ENCODE measurements at regions not wholly inside any gene's neighbourhood (a gene's known extent, or its start where the extent isn't known, plus 50 kb on each side); places are given as distances from the start of the nearest gene placed in this dataset.

GRCh38 chr3:139756529-139757103, 78.8 kb upstream of the NMNAT3 start:
- TF ChIP-seq FOXP2 (optimal IDR thresholded peaks at IDR 0.05; ENCODE audit: borderline replicate concordance, extremely low read depth, extremely low read length, insufficient read depth) (no peak), TAF1 (IDR thresholded peaks at IDR 0.05; ENCODE audit: borderline replicate concordance, insufficient read depth, low read length) (no peak), SIN3A (IDR thresholded peaks at IDR 0.05; ENCODE audit: borderline replicate concordance, insufficient read depth, low read length) (no peak), POLR2AphosphoS5 (IDR thresholded peaks at IDR 0.05; ENCODE audit: low read depth, low read length) (no peak), REST (IDR thresholded peaks at IDR 0.05; ENCODE audit: insufficient read depth in 1 of 2, low read depth in 2 of 2, low read length in 2 of 2) (no peak)

- no peak for TF ChIP-seq REST (IDR thresholded peaks at IDR 0.05; ENCODE audit: insufficient read depth in 1 of 2, low read depth in 2 of 2, low read length in 2 of 2)
- no peak for TF ChIP-seq POLR2AphosphoS5 (IDR thresholded peaks at IDR 0.05; ENCODE audit: low read depth, low read length)
These were observed 77.8 kb upstream of the NMNAT3 start for GRCh38 chr3:139755551-139755950.

GRCh38 chr3:139751789-139752188, 74.0 kb upstream of the NMNAT3 start:
- TF ChIP-seq REST (IDR thresholded peaks at IDR 0.05; ENCODE audit: insufficient read depth in 1 of 2, low read depth in 2 of 2, low read length in 2 of 2) (no peak), FOXP2 (optimal IDR thresholded peaks at IDR 0.05; ENCODE audit: borderline replicate concordance, extremely low read depth, extremely low read length, insufficient read depth) (no peak), SIN3A (IDR thresholded peaks at IDR 0.05; ENCODE audit: borderline replicate concordance, insufficient read depth, low read length) (no peak), TAF1 (IDR thresholded peaks at IDR 0.05; ENCODE audit: borderline replicate concordance, insufficient read depth, low read length) (no peak), POLR2AphosphoS5 (IDR thresholded peaks at IDR 0.05; ENCODE audit: low read depth, low read length) (no peak)

- TF ChIP-seq SIN3A (IDR thresholded peaks at IDR 0.05; ENCODE audit: borderline replicate concordance, insufficient read depth, low read length): no peak
- TF ChIP-seq FOXP2 (optimal IDR thresholded peaks at IDR 0.05; ENCODE audit: borderline replicate concordance, extremely low read depth, extremely low read length, insufficient read depth): no peak
- TF ChIP-seq REST (IDR thresholded peaks at IDR 0.05; ENCODE audit: insufficient read depth in 1 of 2, low read depth in 2 of 2, low read length in 2 of 2): no peak
- no peak for TF ChIP-seq TAF1 (IDR thresholded peaks at IDR 0.05; ENCODE audit: borderline replicate concordance, insufficient read depth, low read length)
- no peak for TF ChIP-seq POLR2AphosphoS5 (IDR thresholded peaks at IDR 0.05; ENCODE audit: low read depth, low read length)
These were observed 68.7 kb upstream of the NMNAT3 start for GRCh38 chr3:139746481-139746880.

- TF ChIP-seq POLR2AphosphoS5 (IDR thresholded peaks at IDR 0.05; ENCODE audit: low read depth, low read length): no peak
- no peak for TF ChIP-seq FOXP2 (optimal IDR thresholded peaks at IDR 0.05; ENCODE audit: borderline replicate concordance, extremely low read depth, extremely low read length, insufficient read depth)
- TF ChIP-seq TAF1 (IDR thresholded peaks at IDR 0.05; ENCODE audit: borderline replicate concordance, insufficient read depth, low read length): no peak
- TF ChIP-seq SIN3A (IDR thresholded peaks at IDR 0.05; ENCODE audit: borderline replicate concordance, insufficient read depth, low read length): no peak
- no peak for TF ChIP-seq REST (IDR thresholded peaks at IDR 0.05; ENCODE audit: insufficient read depth in 1 of 2, low read depth in 2 of 2, low read length in 2 of 2)
These were observed 68.1 kb upstream of the NMNAT3 start for GRCh38 chr3:139745831-139746230.

Data from PFSK-1 (cell line).